ENCODE measurements at regions not wholly inside any gene's neighbourhood (a gene's known extent, or its start where the extent isn't known, plus 50 kb on each side); places are given as distances from the start of the nearest gene placed in this dataset.

GRCh38 chr2:37865640-37866039 is 59.4 kb upstream of the RMDN2 start:
- no peak for DNase-seq (ENCODE audit: low spot score)

GRCh38 chr2:37866171-37866934 is 58.7 kb upstream of the RMDN2 start:
- DNase-seq (ENCODE audit: low spot score), result no peak

DNA sequence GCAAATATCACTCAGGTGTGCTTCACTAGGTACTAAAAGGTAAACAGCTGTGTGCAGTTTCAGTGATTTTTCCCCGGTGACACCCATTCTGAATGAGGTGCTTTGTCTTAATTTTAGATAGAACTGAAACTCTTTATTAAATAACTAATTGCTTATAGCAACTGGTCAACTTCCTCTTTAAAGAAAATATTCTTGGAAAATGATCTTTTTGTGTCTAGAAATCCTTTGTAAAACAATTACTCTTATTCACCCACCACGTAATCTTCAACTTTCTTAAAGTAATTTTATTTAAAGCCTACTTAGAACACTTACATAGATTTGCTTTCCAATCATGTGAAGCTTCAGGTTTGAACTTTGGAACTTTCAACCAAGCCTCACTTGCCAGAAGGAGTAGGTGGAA is 57.9 kb upstream of the RMDN2 start:
- no peak for DNase-seq (ENCODE audit: low spot score)

DNA sequence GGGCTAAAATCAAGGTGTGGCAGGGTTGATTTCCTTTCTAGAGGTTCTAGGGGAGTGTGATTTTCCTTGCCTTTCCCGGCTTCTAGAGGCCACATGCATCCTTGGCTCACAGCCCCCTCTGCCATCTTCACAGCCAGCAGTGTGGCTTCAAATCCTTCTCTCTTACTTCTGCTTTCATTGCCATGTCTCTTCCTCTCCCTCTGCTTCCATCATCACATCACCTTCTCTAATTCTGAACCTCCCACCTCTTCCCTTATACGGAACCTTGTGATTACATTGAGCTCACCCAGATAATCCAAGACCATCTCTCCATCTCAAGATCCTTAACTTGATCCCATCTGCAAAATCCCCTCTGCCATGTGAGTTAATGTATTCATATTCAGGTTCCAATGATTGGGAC is 56.2 kb upstream of the RMDN2 start:
- DNase-seq (ENCODE audit: low spot score), result no peak

DNA sequence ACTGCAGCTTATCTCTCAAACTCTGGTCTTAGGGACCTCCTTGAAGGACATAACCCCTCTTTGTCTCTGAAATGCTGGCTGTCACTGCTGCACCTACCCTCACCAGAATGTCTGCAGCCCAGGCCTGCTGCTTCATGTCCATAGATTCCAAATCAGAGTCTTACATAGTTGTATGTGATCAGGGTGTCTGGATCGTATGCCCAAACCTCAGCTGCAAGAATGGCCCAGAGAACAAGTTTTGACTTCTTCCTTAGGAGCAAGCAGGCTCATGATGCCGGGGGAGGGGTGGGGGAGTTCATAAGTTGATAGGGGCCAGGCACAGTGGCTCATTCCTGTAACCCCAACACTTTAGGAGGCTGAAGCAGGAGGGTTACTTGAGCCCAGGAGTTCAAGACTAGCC is 55.8 kb upstream of the RMDN2 start:
- DNase-seq (ENCODE audit: low spot score), result no peak

- no peak for DNase-seq (ENCODE audit: low spot score)
These were observed 55.3 kb upstream of the RMDN2 start for GRCh38 chr2:37869771-37870170.

DNA sequence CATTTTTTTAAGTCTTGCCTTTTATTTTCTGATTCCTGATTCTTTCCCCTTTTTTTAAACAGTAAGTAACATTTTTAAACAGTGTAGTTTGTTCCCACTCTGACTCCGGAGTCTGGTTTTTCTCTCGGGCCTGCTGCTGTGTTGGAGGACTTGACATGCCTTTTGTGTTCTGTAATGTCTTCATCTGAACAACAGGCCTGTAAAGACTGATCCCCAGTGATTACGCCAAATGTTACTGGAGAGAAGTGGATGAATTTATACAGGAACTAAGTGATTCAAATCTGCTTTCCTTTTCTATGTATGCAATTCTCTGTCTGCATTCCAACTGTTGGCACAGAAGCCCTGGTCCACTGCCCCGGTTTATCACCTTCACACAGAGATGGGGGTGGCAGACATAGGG is 54.3 kb upstream of the RMDN2 start:
- peak; percentile 31 for DNase-seq (ENCODE audit: low spot score)

DNA sequence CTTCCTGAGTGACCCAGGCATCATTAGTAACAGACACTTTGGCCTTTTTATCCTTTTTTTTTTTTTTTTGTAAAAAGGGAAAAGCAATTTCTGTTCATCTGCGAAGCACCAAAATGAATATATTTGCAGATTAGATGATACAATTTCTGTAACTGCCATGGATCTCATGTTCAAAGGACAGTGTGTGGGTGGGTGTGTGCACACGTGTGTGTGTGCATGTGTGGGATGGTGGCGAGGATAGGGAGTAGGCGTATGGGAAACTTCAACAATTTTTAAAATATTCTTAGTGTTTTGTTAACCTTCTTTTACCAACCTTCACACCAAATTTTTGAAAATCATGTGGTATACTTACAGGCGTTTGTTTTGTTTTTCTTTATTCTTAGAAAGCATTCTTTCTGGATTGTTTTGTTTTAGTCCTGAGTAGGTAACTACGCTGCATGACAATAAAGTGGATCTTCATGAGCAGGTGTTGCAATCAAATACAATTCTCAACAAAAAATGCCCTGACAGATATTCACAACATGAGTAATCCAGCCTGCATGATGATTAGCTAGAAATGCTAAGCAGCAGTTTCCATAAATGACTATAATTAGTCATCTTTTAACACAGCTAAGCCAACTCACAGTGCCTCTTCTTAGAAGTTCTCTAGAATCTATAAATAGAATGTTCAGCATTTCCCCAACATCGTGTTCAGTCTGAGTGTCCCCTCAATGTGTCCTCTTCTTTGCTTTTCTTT is 53.5 kb upstream of the RMDN2 start:
- DNase-seq (ENCODE audit: low spot score), result no peak

DNA sequence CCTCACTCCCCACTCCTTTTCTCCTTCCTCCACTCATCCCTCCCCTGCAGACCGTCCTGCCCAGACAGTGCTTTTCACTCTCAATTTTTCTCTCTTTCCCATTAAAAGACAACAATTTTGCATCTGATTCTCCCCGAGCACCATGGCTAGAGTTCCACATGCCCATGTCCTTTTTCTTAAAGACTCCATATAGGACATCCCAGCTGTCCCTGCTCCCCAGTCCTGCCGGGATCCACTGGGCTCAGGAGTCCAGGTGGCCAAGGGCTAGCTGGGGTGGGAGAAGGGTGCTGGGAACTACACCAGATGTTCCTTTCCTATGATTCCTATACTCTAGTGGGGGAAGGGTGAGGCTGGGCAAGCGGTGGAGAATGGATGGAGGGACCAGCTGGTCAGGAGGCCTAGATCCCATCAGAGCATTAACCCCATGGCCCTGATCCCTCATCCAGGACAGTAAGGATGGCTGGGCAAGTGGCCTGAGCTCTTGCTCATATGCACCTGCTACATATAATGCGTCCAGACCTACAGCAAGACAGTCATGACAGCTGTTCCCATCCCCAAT is 52.8 kb upstream of the RMDN2 start:
- no peak for DNase-seq (ENCODE audit: low spot score)

DNA sequence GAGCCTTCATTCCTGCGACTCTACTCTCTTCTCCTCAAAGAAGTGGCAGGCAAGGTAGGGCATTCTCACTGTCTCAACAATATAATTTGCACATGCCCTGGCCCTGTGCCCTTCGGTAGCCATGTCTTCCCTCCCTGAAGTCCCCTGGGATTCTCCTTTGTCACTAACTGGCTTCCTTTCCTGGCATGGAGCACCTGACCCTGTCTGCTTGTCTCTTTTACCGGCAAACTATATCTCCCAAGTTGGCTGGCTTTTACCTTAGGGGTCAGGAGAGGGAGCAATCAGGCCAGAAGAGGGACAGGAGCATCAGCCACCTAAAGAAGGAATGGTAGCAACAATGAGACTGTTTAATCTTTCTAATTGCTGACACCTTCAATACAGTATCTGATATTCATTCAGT is 51.9 kb upstream of the RMDN2 start:
- DNase-seq (ENCODE audit: low spot score), result peak; percentile 42

- DNase-seq (ENCODE audit: low spot score), result no peak
These were observed 51.2 kb upstream of the RMDN2 start for GRCh38 chr2:37873749-37874330.

GRCh38 chr2:37874470-37874869 is 50.6 kb upstream of the RMDN2 start:
- DNase-seq (ENCODE audit: low spot score), result no peak

Data from SK-N-DZ (cell line).